A673 (cell line): ENCODE measurements at regions not wholly inside any gene's neighbourhood (a gene's known extent, or its start where the extent isn't known, plus 50 kb on each side); places are given as distances from the start of the nearest gene placed in this dataset.

Experiments used
- EZH2 ChIP-seq: fragments of 200-600 bp; sonication (generic); IDR thresholded peaks from 2 replicates; pipeline ENCODE4 v1.6.1; 2017; ENCODE audit warnings: borderline replicate concordance, low read depth, mild to moderate bottlenecking, mixed read lengths, antibody characterized with exemption, low read length; ENCODE audit not compliant: poor library complexity, severe bottlenecking
- TF ChIP-seq, protein P1 (sequence below): fragments of 300-800, 200-600 bp; sonication (generic); conservative IDR thresholded peaks from 2 replicates; pipeline ENCODE4 v1.5.1; 2017; ENCODE audit warnings: low read depth, mild to moderate bottlenecking, antibody characterized with exemption, low read length, moderate library complexity, mixed read lengths

DNA sequence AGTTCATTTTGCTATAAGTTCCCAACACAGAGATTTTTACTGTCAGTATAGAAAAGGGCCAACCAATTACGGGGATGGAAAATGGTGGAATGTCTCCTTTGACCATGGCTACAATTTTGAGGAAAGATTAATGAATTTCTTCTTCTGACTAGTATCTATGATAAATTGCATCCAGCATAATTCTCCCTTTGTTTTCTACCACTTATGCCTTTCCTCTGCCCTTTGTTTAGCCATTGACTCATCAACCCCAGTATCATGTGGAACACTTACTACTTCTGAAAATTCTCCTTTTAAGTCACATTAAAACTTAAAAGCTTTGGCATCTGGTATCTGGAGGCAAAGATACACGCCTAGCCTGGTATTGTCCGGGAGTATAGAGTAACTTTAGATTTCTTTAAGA is 92.9 kb upstream of the CADPS start:
- TF ChIP-seq, protein P1, sequence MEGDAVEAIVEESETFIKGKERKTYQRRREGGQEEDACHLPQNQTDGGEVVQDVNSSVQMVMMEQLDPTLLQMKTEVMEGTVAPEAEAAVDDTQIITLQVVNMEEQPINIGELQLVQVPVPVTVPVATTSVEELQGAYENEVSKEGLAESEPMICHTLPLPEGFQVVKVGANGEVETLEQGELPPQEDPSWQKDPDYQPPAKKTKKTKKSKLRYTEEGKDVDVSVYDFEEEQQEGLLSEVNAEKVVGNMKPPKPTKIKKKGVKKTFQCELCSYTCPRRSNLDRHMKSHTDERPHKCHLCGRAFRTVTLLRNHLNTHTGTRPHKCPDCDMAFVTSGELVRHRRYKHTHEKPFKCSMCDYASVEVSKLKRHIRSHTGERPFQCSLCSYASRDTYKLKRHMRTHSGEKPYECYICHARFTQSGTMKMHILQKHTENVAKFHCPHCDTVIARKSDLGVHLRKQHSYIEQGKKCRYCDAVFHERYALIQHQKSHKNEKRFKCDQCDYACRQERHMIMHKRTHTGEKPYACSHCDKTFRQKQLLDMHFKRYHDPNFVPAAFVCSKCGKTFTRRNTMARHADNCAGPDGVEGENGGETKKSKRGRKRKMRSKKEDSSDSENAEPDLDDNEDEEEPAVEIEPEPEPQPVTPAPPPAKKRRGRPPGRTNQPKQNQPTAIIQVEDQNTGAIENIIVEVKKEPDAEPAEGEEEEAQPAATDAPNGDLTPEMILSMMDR, result no peak
- TF ChIP-seq EZH2, result no peak
